AG10803 (cell line): ENCODE measurements at regions not wholly inside any gene's neighbourhood (a gene's known extent, or its start where the extent isn't known, plus 50 kb on each side); places are given as distances from the start of the nearest gene placed in this dataset.

ENCODE experiments used
- DNase-seq: peaks from one replicate; pipeline ENCODE4 v3.0.0; 2010; ENCODE audit warnings: low read depth
- H3K4me3 ChIP-seq: 2 replicates; pipeline ENCODE4 v1.5.1; 2011; ENCODE audit warnings: mild to moderate bottlenecking, low read length, control low read depth
- TF ChIP-seq, protein P1 (sequence below): conservative IDR thresholded peaks from 2 replicates; pipeline ENCODE4 v1.5.1; 2011; ENCODE audit warnings: mild to moderate bottlenecking, low read length, control low read depth, inconsistent platforms

DNA sequence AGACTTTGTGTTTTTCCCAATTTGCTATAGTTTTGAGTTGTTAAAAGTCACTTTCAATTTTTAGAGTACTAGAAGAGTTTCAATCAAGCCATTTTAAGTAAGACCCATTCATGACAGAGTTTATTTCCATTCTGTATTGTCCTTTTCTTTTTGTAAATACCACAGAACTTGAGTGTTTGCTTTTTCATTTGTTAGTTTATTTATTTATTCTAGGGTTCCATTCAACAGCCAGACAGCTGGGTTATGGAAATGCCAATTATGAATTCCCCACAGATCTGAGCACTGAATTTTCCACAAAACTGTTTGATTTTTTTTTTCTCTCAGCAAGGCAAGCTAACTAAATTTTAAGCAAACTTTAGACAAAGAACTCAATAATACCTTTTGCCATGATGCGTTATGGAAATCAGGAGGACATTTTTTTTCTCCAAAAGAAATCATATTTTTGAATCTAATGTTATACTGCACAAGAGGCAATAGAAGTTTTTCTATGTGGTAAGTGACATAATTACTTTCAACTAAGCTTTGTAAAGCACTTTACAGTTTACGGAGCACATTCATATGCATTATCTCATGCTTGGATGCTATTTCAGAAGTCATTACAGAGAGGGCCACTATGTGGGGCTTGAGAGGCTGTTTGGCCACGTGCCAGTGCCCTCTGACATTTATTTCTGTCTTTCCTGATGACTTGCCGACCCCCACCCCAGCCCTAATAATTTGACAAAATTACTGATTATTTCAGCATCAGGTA, 181.5 kb downstream of the VRK1 start:
- DNase-seq = no peak
- H3K4me3 ChIP-seq = no peak overlapping the region
- TF ChIP-seq, protein P1, sequence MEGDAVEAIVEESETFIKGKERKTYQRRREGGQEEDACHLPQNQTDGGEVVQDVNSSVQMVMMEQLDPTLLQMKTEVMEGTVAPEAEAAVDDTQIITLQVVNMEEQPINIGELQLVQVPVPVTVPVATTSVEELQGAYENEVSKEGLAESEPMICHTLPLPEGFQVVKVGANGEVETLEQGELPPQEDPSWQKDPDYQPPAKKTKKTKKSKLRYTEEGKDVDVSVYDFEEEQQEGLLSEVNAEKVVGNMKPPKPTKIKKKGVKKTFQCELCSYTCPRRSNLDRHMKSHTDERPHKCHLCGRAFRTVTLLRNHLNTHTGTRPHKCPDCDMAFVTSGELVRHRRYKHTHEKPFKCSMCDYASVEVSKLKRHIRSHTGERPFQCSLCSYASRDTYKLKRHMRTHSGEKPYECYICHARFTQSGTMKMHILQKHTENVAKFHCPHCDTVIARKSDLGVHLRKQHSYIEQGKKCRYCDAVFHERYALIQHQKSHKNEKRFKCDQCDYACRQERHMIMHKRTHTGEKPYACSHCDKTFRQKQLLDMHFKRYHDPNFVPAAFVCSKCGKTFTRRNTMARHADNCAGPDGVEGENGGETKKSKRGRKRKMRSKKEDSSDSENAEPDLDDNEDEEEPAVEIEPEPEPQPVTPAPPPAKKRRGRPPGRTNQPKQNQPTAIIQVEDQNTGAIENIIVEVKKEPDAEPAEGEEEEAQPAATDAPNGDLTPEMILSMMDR = no peak

DNA sequence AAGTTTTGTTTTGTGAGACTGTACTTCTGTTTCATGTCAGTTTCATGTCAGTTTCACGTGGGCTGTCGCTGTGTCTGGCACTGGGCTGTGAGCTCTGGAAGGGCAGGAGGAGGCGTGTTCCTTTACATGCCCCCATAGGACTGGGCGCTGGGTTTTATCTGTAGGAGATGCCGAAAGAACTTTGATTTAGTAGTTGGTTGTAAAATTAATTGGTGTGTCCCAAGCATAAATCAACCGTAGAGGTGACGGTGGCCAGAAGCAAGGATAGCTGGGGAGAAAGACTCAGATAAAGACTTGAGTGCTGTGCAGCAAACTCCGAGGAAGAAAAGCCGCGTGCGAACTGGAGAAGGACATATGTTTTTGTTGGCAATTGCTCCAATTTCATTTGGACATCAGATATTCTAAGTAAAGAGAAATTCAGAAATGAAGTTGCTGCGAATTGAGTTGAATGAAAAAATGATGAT, 182.5 kb downstream of the VRK1 start:
- TF ChIP-seq, protein P1 = no peak
- no peak for DNase-seq
- no peak overlapping the region for H3K4me3 ChIP-seq

DNA sequence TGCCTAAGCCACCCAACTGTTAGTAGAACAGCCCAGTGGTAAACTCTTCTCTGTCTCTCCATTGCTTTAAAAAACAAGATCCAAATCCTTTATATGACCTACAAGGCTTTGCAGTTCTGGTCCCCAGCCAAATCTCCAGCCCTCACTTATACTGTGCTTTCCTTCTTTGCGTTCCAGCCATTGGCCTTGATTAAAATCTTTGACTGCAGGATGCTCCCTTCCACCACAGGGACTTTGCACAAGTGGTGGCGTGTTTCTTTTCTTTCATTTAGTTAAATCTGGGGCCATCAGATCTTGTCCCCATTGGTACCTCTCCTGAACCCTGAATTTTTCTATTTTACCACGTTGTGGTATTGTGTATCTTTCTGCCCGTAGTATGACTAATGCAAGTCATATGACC, 183.7 kb downstream of the VRK1 start:
- DNase-seq = no peak
- TF ChIP-seq, protein P1 = no peak
- no peak overlapping the region for H3K4me3 ChIP-seq

DNA sequence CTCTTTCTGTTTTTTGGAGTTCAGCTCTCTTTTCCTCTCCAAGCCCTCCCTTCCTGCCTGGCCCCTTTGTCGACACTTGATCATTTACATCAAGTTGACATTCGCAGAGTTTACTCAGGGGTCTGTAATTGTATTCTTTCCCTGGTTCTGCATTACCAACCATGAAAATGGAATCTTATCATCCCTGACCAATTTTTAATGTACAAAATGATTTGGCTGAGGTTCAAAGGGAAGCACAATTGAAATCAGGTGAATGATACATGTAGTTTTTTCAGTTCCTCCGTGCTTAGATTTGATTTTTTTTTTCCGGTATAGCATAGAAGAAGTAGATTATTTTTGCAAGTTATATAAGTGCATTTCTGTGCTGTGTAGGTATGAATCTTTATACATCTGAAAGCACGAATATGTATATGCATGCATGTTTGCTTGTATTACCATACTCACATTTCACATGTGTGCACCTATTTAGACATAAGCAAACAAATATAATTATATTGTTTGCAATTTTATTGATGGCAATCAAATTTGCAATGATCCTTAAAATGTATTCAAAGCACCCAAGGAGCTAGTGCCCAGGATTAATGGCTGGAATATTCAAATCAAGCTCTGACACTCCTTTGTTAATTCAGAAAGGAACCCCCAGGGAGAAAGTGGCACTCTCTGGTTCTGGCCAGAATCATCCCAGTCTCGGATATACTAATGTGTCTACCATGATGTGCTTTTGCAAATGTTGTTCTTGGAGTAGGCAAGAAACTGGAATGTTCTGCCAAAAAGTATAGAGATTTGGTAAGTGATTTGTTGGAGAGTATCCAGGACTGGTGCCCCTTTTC, 189.3 kb downstream of the VRK1 start:
- H3K4me3 ChIP-seq = no peak overlapping the region
- DNase-seq = no peak
- TF ChIP-seq, protein P1 = no peak

GRCh38 chr14:96987086-96987474, 189.9 kb downstream of the VRK1 start:
- TF ChIP-seq, protein P1 = no peak
- DNase-seq = no peak
- H3K4me3 ChIP-seq = no peak overlapping the region

GRCh38 chr14:96987771-96988170, 190.6 kb downstream of the VRK1 start:
- no peak for DNase-seq
- TF ChIP-seq, protein P1 = no peak
- no peak overlapping the region for H3K4me3 ChIP-seq

- no peak overlapping the region for H3K4me3 ChIP-seq
- TF ChIP-seq, protein P1 = no peak
- DNase-seq = no peak
Observed at GRCh38 chr14:96989306-96989705, 192.1 kb downstream of the VRK1 start.
